Activated naive CD4-positive, alpha-beta T cell treated with anti-CD3 and anti-CD28 coated beads, Interleukin-2, amount 50 U/mL, for 16 hours (primary cell): ENCODE measurements at regions not wholly inside any gene's neighbourhood (a gene's known extent, or its start where the extent isn't known, plus 50 kb on each side); places are given as distances from the start of the nearest gene placed in this dataset.
A peak's percentile ranks its signal among the peaks of the same experiment; 100 is the strongest.

ENCODE experiments used
- DNase-seq: peaks from one replicate; pipeline ENCODE4 v3.0.0-alpha.2; 2020

- no peak for DNase-seq
These were observed 214.6 kb downstream of the TSN start for GRCh38 chr2:121969766-121970639.

GRCh38 chr2:121972203-121972602 is 216.8 kb downstream of the TSN start:
- no peak for DNase-seq

- peak; percentile 21 for DNase-seq
These were observed 219.6 kb downstream of the TSN start for GRCh38 chr2:121974897-121975661.

GRCh38 chr2:121976926-121977325 is 221.5 kb downstream of the TSN start:
- no peak for DNase-seq

- no peak for DNase-seq
These were observed 221.9 kb downstream of the TSN start for GRCh38 chr2:121977326-121977725.

GRCh38 chr2:121992700-121993099 is 237.2 kb downstream of the TSN start:
- no peak for DNase-seq

GRCh38 chr2:121993682-121994081 is 238.2 kb downstream of the TSN start:
- DNase-seq, result no peak

- DNase-seq, result no peak
These were observed 239.1 kb downstream of the TSN start for GRCh38 chr2:121994238-121995206.

- no peak for DNase-seq
These were observed 243.3 kb downstream of the TSN start for GRCh38 chr2:121998751-121999150.

- no peak for DNase-seq
These were observed 243.8 kb downstream of the TSN start for GRCh38 chr2:121999264-121999663.

- no peak for DNase-seq
These were observed 245.3 kb downstream of the TSN start for GRCh38 chr2:122000556-122001340.

GRCh38 chr2:122001441-122001874 is 246.0 kb downstream of the TSN start:
- DNase-seq, result no peak

GRCh38 chr2:122003196-122003940 is 247.9 kb downstream of the TSN start:
- no peak for DNase-seq

- no peak for DNase-seq
These were observed 251.7 kb downstream of the TSN start for GRCh38 chr2:122007126-122007525.

GRCh38 chr2:122007577-122007976 is 252.1 kb downstream of the TSN start:
- no peak for DNase-seq

GRCh38 chr2:122009561-122009960 is 254.1 kb downstream of the TSN start:
- DNase-seq, result no peak

- DNase-seq, result no peak
These were observed 256.2 kb downstream of the TSN start for GRCh38 chr2:122011493-122012270.

- DNase-seq, result no peak
These were observed 263.3 kb downstream of the TSN start for GRCh38 chr2:122018736-122019135.

- no peak for DNase-seq
These were observed 264.3 kb downstream of the TSN start for GRCh38 chr2:122019724-122020123.

GRCh38 chr2:122020377-122020776 is 264.9 kb downstream of the TSN start:
- DNase-seq, result no peak
